Activated naive CD8-positive, alpha-beta T cell treated with anti-CD3 and anti-CD28 coated beads for 36 hours (primary cell): ENCODE measurements at regions not wholly inside any gene's neighbourhood (a gene's known extent, or its start where the extent isn't known, plus 50 kb on each side); places are given as distances from the start of the nearest gene placed in this dataset.

Experiments used
- DNase-seq: peaks from one replicate; pipeline ENCODE4 v3.0.0; 2021
- H3K27ac Mint-ChIP-seq: one replicate; pipeline ENCODE4 v1.8.0; 2022; ENCODE audit warnings: mild to moderate bottlenecking, moderate library complexity, mixed read lengths
- H3K27me3 Mint-ChIP-seq: one replicate; pipeline ENCODE4 v1.8.0; 2022; ENCODE audit warnings: mild to moderate bottlenecking, mixed read lengths
- H3K36me3 Mint-ChIP-seq: one replicate; pipeline ENCODE4 v1.8.0; 2021; ENCODE audit warnings: mild to moderate bottlenecking, mixed read lengths
- H3K4me1 Mint-ChIP-seq: one replicate; pipeline ENCODE4 v1.8.0; 2021; ENCODE audit warnings: mixed read lengths
- H3K4me3 Mint-ChIP-seq: one replicate; pipeline ENCODE4 v1.8.0; 2022; ENCODE audit warnings: mild to moderate bottlenecking, moderate library complexity, mixed read lengths
- H3K9me3 Mint-ChIP-seq: one replicate; pipeline ENCODE4 v1.8.0; 2022; ENCODE audit warnings: mixed read lengths

DNA sequence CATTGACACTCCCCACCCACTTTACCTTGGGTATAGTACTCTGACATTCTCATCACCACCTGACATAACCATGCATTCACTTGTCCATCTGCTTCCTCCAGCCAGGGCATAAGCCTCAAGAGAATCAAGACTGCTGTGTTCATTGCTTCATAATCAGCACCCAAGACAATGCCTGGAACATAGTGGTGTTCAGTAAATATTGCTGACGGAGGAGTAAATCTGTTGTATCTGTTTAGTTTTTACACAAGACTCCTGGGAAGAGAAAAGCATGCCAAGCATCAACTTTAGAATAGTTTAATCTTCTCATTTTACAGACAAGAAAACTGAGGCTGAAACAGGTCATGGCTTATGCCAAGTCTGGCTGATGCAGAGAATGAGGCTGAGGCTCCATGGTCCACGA lies 173.9 kb upstream of the DUSP10 start:
- Mint-ChIP-seq H3K27me3 (no peaks in the 10 kb centered on the region), H3K27ac (no peak overlapping the region), H3K9me3 (no peaks in the 10 kb centered on the region), H3K36me3 (no peaks in the 10 kb centered on the region), H3K4me3 (no peak overlapping the region), H3K4me1 (peaks cover 15% of the 10 kb centered on the region)
- DNase-seq: no peak

- DNase-seq: no peak
- Mint-ChIP-seq H3K9me3 (no peaks in the 10 kb centered on the region), H3K27ac (no peak overlapping the region), H3K4me1 (peaks cover 15% of the 10 kb centered on the region), H3K4me3 (no peak overlapping the region), H3K36me3 (no peaks in the 10 kb centered on the region), H3K27me3 (no peaks in the 10 kb centered on the region)
These were observed 171.5 kb upstream of the DUSP10 start for GRCh38 chr1:221913351-221913892.

- H3K4me3 Mint-ChIP-seq: no peak overlapping the region
- peaks cover 15% of the 10 kb centered on the region for H3K4me1 Mint-ChIP-seq
- H3K27me3 Mint-ChIP-seq: no peaks in the 10 kb centered on the region
- H3K9me3 Mint-ChIP-seq: no peaks in the 10 kb centered on the region
- H3K36me3 Mint-ChIP-seq: no peaks in the 10 kb centered on the region
- peak; percentile 5 for DNase-seq
- peak overlapping the region; percentile 18 for H3K27ac Mint-ChIP-seq
These were observed 170.3 kb upstream of the DUSP10 start for GRCh38 chr1:221912230-221912629.

- peaks cover 15% of the 10 kb centered on the region for H3K4me1 Mint-ChIP-seq
These were observed 169.8 kb upstream of the DUSP10 start for GRCh38 chr1:221911714-221912113.

GRCh38 chr1:221910222-221910621 lies 168.3 kb upstream of the DUSP10 start:
- no peaks in the 10 kb centered on the region for H3K36me3 Mint-ChIP-seq
- H3K27me3 Mint-ChIP-seq: no peaks in the 10 kb centered on the region
- no peaks in the 10 kb centered on the region for H3K9me3 Mint-ChIP-seq
- peaks cover 15% of the 10 kb centered on the region for H3K4me1 Mint-ChIP-seq
- H3K4me3 Mint-ChIP-seq: no peak overlapping the region
- H3K27ac Mint-ChIP-seq: no peak overlapping the region
- no peak for DNase-seq

More at GRCh38 chr1:221911714-221912113, 169.8 kb upstream of the DUSP10 start:
- Mint-ChIP-seq H3K4me3 (no peak overlapping the region), H3K36me3 (no peaks in the 10 kb centered on the region), H3K9me3 (no peaks in the 10 kb centered on the region), H3K27ac (no peak overlapping the region), H3K27me3 (no peaks in the 10 kb centered on the region)
- DNase-seq: no peak

DNA sequence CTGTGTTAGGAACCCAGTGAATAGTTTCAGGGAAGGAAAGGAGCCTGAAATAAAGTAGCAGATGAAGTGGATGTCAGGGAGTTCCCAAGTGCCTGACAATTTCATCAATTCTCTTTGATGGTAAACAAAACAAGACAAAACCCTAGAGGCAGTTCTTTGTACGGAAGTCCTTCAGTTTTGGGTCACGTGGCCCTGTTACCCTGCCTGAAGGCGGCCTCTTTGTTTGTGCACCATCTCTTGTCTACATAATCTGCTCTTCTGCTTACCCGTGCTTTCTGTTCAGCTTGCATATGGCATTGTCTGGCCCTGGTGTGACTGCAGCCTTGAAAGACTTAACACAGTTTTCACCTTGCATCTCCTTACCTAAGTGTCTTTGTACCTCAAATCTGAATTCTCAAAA lies 166.7 kb upstream of the DUSP10 start:
- no peak overlapping the region for H3K4me3 Mint-ChIP-seq
- H3K9me3 Mint-ChIP-seq: no peaks in the 10 kb centered on the region
- H3K36me3 Mint-ChIP-seq: no peaks in the 10 kb centered on the region
- DNase-seq: no peak
- peaks cover 11% of the 10 kb centered on the region for H3K4me1 Mint-ChIP-seq
- no peak overlapping the region for H3K27ac Mint-ChIP-seq
- H3K27me3 Mint-ChIP-seq: no peaks in the 10 kb centered on the region

DNA sequence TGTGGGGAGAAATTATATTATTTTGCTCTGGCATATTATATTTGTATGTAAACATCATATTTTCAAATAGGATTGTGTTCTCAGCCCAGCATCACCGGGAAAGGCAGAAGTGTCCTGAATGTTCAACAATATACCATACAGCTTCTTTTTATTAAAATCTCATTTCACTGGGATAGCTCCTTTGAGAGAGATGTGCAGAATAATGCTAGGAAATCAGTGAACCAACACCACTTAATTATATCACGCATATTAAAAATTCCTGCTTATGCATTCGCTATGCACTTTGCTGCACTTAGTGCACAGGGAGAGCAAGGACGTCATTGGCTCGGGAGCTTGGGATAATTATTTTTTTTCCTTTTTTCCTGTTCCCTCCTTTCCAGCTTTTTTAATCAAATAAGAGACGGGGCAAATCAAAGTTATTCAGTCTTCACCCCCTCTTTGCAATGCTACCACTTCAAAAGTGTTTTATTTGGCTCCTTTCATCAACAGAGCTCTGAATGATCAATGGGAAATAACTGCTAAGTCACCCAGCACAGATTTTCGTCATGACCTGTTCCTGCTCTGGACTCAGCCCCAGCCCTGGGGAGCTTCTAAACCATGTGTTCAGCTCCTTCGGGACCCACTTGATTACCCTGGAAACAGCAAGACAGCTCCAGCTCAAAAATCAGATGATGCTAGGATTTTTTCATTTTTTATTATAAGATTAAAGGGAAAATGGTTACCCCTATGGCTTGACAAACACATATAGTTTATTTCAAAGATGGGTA lies 165.5 kb upstream of the DUSP10 start:
- H3K27me3 Mint-ChIP-seq: no peaks in the 10 kb centered on the region
- H3K27ac Mint-ChIP-seq: no peak overlapping the region
- H3K9me3 Mint-ChIP-seq: no peaks in the 10 kb centered on the region
- no peak overlapping the region for H3K4me3 Mint-ChIP-seq
- no peak for DNase-seq
- peaks cover 10% of the 10 kb centered on the region for H3K4me1 Mint-ChIP-seq
- no peaks in the 10 kb centered on the region for H3K36me3 Mint-ChIP-seq

GRCh38 chr1:221905802-221906201 lies 163.9 kb upstream of the DUSP10 start:
- Mint-ChIP-seq H3K27me3 (no peaks in the 10 kb centered on the region), H3K36me3 (no peaks in the 10 kb centered on the region), H3K27ac (no peak overlapping the region), H3K9me3 (no peaks in the 10 kb centered on the region), H3K4me1 (no peaks in the 10 kb centered on the region), H3K4me3 (no peak overlapping the region)
- DNase-seq: no peak

DNA sequence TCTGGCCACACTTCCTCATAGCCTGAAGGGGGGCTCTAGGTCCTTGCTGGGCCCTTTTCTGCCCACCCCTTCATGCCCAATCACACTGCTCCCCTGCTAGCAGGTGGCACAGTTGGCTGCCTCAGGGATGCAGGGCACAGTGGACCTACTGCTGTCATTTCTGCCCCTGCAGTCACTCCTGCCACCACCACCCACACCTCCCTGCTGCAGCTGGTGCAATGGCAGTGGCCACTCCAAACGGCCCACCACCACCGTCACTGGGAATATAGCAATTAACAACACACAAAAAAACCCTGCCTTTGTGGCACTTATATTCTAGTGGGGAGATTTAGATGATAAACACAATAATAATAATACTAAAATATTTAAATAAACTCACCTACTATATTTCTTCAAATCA lies 162.4 kb upstream of the DUSP10 start:
- Mint-ChIP-seq H3K4me3 (no peak overlapping the region), H3K27me3 (no peaks in the 10 kb centered on the region), H3K4me1 (no peaks in the 10 kb centered on the region), H3K9me3 (no peaks in the 10 kb centered on the region), H3K36me3 (no peaks in the 10 kb centered on the region), H3K27ac (no peak overlapping the region)
- DNase-seq: no peak

- DNase-seq: no peak
- Mint-ChIP-seq H3K27me3 (no peaks in the 10 kb centered on the region), H3K4me3 (no peak overlapping the region), H3K36me3 (no peaks in the 10 kb centered on the region), H3K27ac (no peak overlapping the region), H3K4me1 (no peaks in the 10 kb centered on the region), H3K9me3 (no peaks in the 10 kb centered on the region)
These were observed 161.7 kb upstream of the DUSP10 start for GRCh38 chr1:221903594-221903993.

DNA sequence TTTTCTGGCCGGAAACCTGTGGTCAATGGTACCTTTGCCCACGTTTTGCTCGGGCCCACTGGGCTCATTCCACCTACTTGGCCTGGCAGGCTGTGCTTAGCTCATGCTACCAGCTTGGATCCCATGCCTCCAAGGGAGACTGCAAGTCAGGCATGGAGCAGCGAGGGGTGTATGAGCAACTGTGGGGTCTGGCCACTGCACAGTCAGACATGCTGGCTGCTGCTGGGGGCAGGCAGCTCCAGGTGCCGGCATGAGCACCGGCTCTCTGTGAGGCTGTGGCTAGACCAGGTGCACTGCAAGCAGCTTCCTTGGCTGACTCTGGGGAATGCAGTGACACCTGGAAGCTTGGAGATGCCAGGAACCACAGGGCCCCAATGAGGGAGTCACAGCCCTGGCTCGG lies 161.1 kb upstream of the DUSP10 start:
- Mint-ChIP-seq H3K36me3 (no peaks in the 10 kb centered on the region), H3K9me3 (no peaks in the 10 kb centered on the region), H3K4me1 (no peaks in the 10 kb centered on the region), H3K4me3 (no peak overlapping the region), H3K27ac (no peak overlapping the region), H3K27me3 (no peaks in the 10 kb centered on the region)
- no peak for DNase-seq

GRCh38 chr1:221900678-221901077 lies 158.8 kb upstream of the DUSP10 start:
- Mint-ChIP-seq H3K27me3 (no peaks in the 10 kb centered on the region), H3K36me3 (no peaks in the 10 kb centered on the region), H3K4me1 (no peaks in the 10 kb centered on the region), H3K9me3 (no peaks in the 10 kb centered on the region), H3K4me3 (no peak overlapping the region), H3K27ac (no peak overlapping the region)
- no peak for DNase-seq

GRCh38 chr1:221897321-221897721 lies 155.4 kb upstream of the DUSP10 start:
- H3K27me3 Mint-ChIP-seq: peaks cover 3% of the 10 kb centered on the region
- no peak overlapping the region for H3K27ac Mint-ChIP-seq
- no peaks in the 10 kb centered on the region for H3K9me3 Mint-ChIP-seq
- no peak overlapping the region for H3K4me3 Mint-ChIP-seq
- no peaks in the 10 kb centered on the region for H3K4me1 Mint-ChIP-seq
- no peak for DNase-seq
- H3K36me3 Mint-ChIP-seq: no peaks in the 10 kb centered on the region

- Mint-ChIP-seq H3K4me1 (peaks cover 7% of the 10 kb centered on the region), H3K27me3 (peaks cover 16% of the 10 kb centered on the region), H3K9me3 (no peaks in the 10 kb centered on the region), H3K27ac (no peak overlapping the region), H3K36me3 (no peaks in the 10 kb centered on the region), H3K4me3 (no peak overlapping the region)
- no peak for DNase-seq
These were observed 150.5 kb upstream of the DUSP10 start for GRCh38 chr1:221892301-221892830.

DNA sequence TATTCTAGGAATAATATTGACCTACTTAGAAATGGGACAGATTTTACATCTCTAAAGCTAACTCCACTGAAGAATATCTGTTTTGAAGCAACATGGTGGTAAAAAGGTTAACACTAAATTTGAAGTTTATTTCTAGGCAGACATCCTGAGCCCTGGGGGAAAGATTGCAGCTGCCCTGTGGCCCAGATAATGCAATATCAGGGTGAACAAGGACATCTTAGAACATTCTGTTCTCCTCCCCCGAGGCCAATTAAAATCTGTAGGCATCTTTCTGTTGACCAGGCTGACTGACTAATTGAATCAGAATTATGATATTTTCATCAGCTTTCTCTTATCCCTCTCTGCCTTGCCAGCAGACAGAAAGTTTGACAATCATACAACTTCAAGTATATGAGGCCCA lies 149.8 kb upstream of the DUSP10 start:
- no peaks in the 10 kb centered on the region for H3K9me3 Mint-ChIP-seq
- no peak for DNase-seq
- H3K4me1 Mint-ChIP-seq: peaks cover 7% of the 10 kb centered on the region
- peaks cover 20% of the 10 kb centered on the region for H3K27me3 Mint-ChIP-seq
- H3K27ac Mint-ChIP-seq: no peak overlapping the region
- H3K4me3 Mint-ChIP-seq: no peak overlapping the region
- no peaks in the 10 kb centered on the region for H3K36me3 Mint-ChIP-seq

GRCh38 chr1:221888801-221889200 lies 146.9 kb upstream of the DUSP10 start:
- Mint-ChIP-seq H3K9me3 (no peaks in the 10 kb centered on the region), H3K27ac (no peak overlapping the region), H3K4me3 (no peak overlapping the region), H3K4me1 (peaks cover 7% of the 10 kb centered on the region), H3K27me3 (peaks cover 27% of the 10 kb centered on the region), H3K36me3 (no peaks in the 10 kb centered on the region)
- DNase-seq: no peak
